HG03175 (cell line): ENCODE measurements at regions not wholly inside any gene's neighbourhood (a gene's known extent, or its start where the extent isn't known, plus 50 kb on each side); places are given as distances from the start of the nearest gene placed in this dataset.
"Not testable (repeated sequence)": the region's sequence is repeated elsewhere in the genome, so short reads cannot be mapped to it uniquely, and the experiment has no call there.

Experiments
- ATAC-seq: cut with Tn5 transposase; IDR thresholded peaks from one replicate; pipeline ENCODE4 v1.9.1; 2021; ENCODE audit warnings: mild to moderate bottlenecking, moderate library complexity; ENCODE audit not compliant: unreplicated experiment

GRCh38 chr15:79492065-79492464, 59.9 kb downstream of the MINAR1 start:
- ATAC-seq = no peak

- ATAC-seq = no peak
Measured at GRCh38 chr15:79494384-79494909, 62.3 kb downstream of the MINAR1 start.

- ATAC-seq = no peak
Measured at GRCh38 chr15:79494963-79495755, 63.0 kb downstream of the MINAR1 start.

GRCh38 chr15:79495775-79496174, 63.6 kb downstream of the MINAR1 start:
- no peak for ATAC-seq

- no peak for ATAC-seq
Measured at GRCh38 chr15:79496838-79497237, 64.7 kb downstream of the MINAR1 start.

- no peak for ATAC-seq
Measured at GRCh38 chr15:79501086-79501485, 69.0 kb downstream of the MINAR1 start.

- no peak for ATAC-seq
Measured at GRCh38 chr15:79505956-79506355, 73.8 kb downstream of the MINAR1 start.

GRCh38 chr15:79512844-79513243, 80.7 kb downstream of the MINAR1 start:
- ATAC-seq = not testable (repeated sequence)

GRCh38 chr15:79513417-79513816, 81.3 kb downstream of the MINAR1 start:
- ATAC-seq = no peak

- ATAC-seq = no peak
Measured at GRCh38 chr15:79513940-79514339, 81.8 kb downstream of the MINAR1 start.

GRCh38 chr15:79515300-79516027, 83.3 kb downstream of the MINAR1 start:
- ATAC-seq = no peak

- no peak for ATAC-seq
Measured at GRCh38 chr15:79516155-79516554, 84.0 kb downstream of the MINAR1 start.

GRCh38 chr15:79516646-79517045, 84.5 kb downstream of the MINAR1 start:
- no peak for ATAC-seq

- ATAC-seq = no peak
Measured at GRCh38 chr15:79519628-79520027, 87.5 kb downstream of the MINAR1 start.

- no peak for ATAC-seq
Measured at GRCh38 chr15:79520654-79521053, 88.5 kb downstream of the MINAR1 start.

- no peak for ATAC-seq
Measured at GRCh38 chr15:79522656-79523055, 90.5 kb downstream of the MINAR1 start.

GRCh38 chr15:79523266-79523665, 91.1 kb downstream of the MINAR1 start:
- ATAC-seq = no peak

- ATAC-seq = no peak
Measured at GRCh38 chr15:79524531-79524930, 92.4 kb downstream of the MINAR1 start.

- ATAC-seq = no peak
Measured at GRCh38 chr15:79526376-79526775, 94.2 kb downstream of the MINAR1 start.

GRCh38 chr15:79527821-79528220, 95.7 kb downstream of the MINAR1 start:
- no peak for ATAC-seq

GRCh38 chr15:79529157-79529785, 97.1 kb downstream of the MINAR1 start:
- ATAC-seq = no peak

- no peak for ATAC-seq
Measured at GRCh38 chr15:79535536-79535935, 103.4 kb downstream of the MINAR1 start.
